Urothelium cell line (cell line): ENCODE measurements at regions not wholly inside any gene's neighbourhood (a gene's known extent, or its start where the extent isn't known, plus 50 kb on each side); places are given as distances from the start of the nearest gene placed in this dataset.
"Not testable (repeated sequence)": the region's sequence is repeated elsewhere in the genome, so short reads cannot be mapped to it uniquely, and the experiment has no call there.

ENCODE experiments used
- DNase-seq: peaks from one replicate; pipeline ENCODE4 v3.0.0; 2011; ENCODE audit warnings: low spot score, mixed read lengths
- FAIRE-seq: peaks from 2 replicates; lab custom pipeline; 2011; peaks lifted over from hg19 to GRCh38; lab: Jason Lieb, UNC

DNA sequence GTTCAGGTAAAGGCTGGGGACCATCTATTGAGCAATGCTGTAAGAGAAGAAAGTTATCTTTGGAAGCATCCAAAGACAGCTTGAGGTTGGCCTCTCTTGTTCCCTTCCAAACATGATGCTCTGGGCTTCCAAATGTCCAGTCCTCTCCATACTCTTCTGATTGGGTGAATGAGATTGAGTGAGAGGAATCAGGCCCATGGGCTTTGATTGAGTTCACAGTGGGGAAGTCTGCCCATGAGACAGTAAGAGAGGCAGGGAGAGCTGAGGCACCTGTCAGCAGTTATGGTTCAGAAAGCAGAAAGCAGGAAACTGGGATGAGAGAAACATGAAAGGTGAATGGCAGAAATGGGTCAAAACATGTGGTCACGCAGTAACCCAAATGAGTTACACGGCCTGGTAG, 1006.9 kb downstream of the VRK1 start:
- DNase-seq (no peak), FAIRE-seq (no peak)

DNA sequence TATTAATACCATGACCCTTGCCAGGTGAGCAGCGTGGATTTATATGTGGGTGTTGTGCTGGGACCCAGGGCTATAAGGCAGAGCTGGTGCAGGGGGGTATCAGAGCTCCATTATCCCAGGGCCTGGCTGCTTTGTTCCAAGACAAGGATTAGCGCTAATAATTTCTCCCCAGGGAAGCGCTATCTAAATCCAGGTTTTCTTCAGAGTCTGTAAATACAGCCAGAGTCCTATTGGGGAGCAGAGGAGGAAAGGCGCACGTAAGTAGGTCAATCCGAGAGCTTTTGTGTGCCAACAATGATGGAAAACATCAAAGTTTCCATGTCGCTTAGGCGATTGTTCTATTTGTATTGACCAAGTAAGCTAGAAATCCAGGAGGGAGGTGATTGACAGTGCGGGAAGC, 1009.7 kb downstream of the VRK1 start:
- no peak for FAIRE-seq
- DNase-seq: no peak

DNA sequence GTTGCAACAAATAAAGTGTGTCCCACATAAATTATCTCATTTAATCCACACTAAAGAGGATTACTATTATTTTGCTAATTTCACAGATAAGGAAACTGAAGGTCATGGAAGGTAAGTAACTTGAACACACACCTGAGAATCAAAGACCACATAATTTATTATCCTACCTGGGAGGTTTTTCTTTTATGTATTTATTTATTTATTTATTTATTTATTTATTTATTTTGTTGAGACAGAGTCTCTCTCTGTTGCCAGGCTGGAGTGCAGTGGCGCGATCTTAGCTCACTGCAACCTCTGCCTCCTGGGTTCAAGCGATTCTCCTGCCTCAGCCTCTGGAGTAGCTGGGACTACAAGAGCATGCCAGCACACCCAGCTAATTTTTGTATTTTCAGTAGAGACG, 1011.4 kb downstream of the VRK1 start:
- DNase-seq, FAIRE-seq: not testable (repeated sequence)

DNA sequence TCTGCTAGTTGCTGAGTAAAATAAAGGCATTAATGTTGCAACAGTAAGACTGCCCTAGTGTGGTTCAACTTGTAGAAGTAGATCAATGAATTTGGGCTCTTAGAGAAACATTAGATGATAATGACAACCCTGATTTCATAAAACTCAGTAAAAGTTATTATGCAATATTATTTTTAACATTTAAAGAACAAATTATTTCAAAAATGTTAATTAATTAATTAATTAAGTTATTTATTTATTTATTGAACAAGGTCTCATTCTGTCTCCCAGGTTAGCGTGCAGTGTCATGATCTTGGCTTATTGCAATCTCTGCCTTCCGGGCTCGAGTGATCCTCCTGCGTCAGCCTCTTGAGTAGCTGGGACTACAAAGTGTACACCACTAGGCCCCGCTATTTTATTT, 1016.4 kb downstream of the VRK1 start:
- FAIRE-seq: no peak
- DNase-seq: no peak

DNA sequence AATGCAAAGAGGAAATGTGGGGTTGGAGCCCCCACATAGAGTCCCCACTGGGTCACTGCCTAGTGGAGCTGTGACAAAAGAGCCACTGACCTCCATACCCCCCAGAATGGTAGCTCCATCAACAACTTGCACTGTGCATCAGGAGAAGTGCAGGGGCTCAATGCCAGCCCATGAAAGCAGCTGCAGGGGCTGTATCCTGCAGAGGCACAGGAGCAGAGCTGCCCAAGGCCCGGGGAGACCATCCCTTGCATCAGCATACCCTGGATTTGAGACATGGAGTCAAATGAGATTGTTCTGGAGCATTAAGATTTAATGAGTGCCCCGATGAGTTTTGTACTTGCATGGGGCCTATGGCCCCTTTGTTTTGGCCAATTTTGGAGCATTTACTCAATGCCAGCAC, 1023.6 kb downstream of the VRK1 start:
- no peak for DNase-seq
- no peak for FAIRE-seq

DNA sequence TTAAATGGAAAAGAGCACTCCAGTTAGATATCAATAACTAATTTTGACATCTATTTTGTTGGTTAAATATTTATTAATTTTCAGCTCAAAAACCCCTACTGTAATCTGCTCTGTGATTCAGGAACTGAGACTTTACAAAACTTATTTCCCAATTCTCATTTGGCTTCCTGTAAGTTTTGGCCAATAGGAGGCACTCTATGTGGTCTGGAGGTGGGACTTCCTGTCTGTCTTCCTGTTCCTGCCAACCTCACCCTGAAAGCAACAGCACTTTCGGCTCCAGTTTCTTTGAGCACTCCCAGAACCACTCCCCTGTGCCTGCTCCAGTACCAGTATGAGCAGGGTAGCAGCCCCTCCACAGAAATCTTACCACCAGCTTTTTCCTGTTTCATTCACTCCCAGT, 1027.0 kb downstream of the VRK1 start:
- FAIRE-seq: no peak
- no peak for DNase-seq

DNA sequence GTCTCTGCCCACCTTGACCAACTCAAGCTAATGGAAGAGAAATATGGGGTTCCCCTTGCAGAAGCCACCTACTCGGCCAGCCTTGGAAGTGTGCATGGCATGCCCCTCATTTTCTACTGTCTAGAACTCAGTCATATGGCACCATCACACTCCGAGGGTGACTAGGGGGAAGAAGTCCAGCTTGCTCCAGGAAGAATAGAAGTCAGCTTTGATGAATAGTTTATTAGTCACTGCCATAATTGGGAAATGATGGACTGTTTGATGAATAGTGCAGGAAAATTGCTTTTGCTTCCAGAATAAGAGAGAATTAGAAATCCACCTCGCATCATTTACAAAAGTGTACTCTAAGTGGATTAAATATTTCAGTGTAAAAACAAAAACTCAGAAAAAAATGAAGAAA, 1030.6 kb downstream of the VRK1 start:
- FAIRE-seq (no peak), DNase-seq (no peak)

DNA sequence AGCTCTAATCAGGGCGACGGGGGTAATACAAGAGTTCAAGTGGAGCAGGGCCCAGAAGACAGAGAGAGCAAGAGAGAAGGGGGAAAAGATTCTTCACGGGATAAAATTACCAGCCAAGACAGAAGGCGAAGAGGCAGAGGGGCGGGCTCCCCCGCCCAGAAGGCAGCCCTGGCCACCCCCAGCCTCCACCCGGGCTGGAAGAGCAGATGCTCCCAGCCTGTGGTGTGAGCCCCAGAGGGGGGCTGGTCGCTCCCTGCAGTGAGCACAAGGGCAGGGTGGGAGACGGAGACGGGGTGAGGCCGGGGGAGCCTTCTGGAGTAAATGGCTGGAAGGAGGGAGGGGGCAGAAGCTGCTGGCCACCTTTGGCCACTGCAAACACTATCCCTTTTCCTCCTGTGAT, 1035.6 kb downstream of the VRK1 start:
- DNase-seq (no peak), FAIRE-seq (no peak)

DNA sequence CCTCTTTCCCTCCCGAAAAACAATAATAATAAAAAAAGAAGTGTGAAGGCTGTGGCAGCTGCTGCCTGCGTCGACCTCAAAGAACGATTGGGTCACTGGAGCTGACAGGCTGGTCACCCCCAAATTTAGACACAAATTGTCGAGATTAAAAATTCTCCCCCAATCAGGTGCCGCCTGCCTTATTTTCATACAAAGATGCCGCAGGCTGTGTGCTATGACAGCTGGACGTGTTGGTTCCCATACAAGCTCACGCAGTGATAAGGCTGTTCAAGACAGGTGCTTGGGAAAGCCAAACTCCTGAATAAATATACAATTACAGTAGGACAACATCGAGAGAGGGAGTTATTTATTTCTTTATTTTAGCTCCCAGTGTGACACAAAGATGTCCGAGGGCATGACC, 1041.8 kb downstream of the VRK1 start:
- DNase-seq: no peak
- FAIRE-seq: no peak

DNA sequence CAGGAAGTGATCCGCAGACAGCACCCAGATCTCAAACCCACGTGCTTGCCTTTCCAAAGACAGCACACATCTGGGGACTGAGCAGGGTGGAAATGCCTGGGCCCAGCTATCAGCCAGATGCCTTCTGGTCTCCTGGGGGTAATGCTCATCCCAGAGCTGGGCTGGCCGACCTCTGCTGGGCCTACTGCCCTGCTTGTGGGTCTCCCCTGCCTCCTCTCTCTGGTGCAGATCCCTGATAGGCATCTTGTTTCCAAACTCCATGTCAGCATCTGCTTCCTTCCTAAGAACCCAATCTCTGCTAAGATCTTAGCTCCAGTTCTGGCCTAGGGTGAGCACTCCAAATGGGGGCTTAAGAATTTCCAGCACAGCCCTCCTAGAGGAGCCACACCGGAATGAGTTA, 1043.0 kb downstream of the VRK1 start:
- no peak for DNase-seq
- FAIRE-seq: no peak

DNA sequence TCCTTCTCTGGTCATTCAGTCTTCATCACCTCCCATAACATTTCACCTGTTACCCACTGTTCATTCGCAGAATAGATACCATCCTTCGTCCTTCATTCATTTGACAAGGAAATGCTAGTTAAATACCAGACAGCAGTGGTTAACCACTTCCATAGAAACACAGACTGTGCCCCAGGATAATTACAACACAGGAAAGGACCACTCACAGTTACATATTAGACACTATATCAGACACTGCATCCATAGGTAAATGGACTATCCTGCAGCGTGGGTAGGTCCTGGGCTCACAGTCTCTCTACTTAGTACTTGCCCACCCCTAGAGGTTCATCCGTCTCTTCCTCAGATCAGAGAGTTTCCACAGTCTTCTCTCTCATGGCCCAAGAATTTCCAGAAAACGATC, 1044.6 kb downstream of the VRK1 start:
- FAIRE-seq: no peak
- DNase-seq: no peak

DNA sequence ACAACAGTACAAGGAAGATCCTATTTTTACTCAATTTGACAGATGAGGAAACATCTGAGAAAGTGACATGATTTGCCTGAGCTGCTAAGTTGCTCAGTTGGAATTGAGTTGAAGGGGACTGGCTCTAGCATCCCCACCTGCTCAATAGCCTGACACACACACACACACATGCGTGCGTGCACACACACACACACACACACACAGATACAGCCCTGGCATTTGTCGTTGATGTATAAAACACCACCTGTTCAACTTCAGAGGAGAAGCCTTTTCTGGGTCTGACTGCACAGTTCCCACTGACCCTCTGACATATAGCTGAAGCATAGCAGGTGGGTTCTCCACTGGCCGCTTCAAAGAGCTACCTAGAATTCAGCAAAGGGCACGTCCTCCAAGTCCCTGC, 1045.9 kb downstream of the VRK1 start:
- DNase-seq (no peak), FAIRE-seq (no peak)

DNA sequence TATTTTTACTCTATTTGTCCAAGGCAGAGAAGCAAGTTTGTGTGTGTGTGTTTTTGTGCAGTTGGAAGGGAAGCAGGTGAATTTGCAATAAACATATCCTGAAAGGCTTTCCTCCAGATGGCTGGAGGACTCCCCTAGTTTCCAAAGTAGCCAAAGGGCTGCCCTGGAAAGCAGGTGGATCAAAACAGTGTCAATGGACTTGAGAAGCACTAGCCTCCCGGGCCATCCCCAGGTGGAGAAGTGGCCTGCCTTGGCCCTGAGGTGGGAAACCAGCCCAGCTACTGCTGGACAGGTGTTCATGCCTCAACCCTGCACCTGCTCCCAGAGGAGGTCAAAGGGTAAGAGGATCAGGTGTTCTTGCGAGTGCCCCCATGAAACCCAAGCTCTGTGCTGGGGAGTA, 1046.9 kb downstream of the VRK1 start:
- FAIRE-seq (no peak), DNase-seq (no peak)

DNA sequence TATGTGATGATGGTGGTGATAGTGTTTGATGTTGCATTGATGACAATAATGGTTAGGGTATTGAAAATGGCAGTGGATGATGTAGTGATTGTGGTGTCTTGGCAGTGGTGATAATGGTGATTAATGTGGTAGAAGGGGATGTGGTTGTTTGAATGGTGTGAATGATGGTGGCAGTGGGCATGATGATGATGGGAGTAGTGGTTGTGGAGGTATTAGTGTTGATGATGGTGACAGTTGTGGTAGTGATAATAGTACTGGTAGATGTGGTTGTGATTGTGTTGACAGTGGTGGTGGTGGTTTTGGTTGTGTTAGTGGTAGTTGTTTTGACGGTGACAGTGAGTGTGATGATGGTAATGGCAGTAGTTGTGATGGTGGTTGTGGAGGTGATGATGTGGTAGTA, 1049.0 kb downstream of the VRK1 start:
- no peak for FAIRE-seq
- no peak for DNase-seq

DNA sequence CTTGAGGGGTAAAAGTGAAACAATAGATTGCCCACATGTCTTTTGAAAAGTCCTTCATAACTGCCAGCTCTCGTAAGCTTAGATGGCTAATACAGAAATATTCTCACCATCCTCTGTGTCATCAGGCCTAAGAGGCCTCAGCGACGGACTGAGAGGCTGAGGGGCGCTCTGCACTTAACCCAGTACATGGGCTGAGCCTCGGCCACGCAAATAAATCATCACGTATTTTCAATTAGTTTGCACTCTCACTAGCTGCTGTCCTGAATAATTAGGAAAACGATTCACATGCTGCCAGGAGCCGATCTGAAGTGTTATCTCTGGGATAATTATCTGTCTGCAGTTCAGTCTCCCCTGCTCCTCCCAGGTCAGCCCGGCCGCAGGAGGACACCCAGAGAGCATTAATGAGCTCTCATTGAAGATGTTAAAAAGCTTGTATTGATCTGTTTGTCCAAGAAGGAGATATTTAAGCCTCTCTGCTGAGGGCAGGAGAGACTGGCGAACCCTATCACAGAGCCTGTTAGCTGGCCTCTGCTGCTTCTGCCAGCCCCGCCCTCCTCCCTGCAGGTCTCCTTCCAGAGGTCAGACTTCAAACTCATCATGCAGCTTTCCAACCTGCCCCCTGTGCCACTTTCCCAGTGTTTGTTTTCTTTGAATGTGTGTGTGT, 1051.3 kb downstream of the VRK1 start:
- no peak for DNase-seq
- no peak for FAIRE-seq

DNA sequence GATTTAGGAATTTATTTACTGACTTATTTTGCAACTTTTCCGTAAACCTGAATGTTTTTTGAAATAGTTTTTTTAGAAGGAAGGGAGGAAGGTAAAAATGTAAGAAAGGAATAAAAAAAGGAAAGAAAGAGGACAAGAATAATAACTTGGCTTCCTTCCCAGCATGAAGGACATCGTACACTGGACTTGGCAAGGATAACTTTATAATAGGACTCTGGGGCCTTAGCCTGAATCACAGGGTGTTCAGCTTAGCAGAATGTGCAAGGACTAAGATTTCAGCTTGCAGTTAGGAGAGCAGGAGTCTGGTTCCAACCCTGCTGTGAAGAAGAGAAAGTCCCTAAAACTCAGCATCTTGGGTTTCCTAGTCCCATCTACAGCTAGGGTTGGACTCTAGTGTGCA, 1053.3 kb downstream of the VRK1 start:
- FAIRE-seq: no peak
- no peak for DNase-seq

DNA sequence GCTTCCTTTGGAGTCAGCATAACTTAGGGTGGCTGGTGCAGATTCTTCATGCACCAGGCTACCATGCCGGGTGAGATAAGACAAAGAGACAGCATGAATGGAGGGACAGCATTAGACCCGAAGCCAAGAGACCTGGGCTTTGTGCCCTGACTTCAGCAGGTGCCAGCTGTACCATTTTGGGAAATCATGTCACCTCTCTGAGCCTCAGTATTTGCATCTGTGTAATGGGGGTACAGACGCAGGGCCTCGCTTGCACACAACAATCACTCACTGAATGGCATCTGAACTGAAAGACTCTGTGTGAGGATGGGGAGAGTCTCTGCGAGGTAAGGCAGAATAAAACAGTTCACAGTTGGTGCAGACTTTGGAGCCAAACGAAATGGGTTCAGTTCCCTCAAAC, 1053.7 kb downstream of the VRK1 start:
- DNase-seq: no peak

DNA sequence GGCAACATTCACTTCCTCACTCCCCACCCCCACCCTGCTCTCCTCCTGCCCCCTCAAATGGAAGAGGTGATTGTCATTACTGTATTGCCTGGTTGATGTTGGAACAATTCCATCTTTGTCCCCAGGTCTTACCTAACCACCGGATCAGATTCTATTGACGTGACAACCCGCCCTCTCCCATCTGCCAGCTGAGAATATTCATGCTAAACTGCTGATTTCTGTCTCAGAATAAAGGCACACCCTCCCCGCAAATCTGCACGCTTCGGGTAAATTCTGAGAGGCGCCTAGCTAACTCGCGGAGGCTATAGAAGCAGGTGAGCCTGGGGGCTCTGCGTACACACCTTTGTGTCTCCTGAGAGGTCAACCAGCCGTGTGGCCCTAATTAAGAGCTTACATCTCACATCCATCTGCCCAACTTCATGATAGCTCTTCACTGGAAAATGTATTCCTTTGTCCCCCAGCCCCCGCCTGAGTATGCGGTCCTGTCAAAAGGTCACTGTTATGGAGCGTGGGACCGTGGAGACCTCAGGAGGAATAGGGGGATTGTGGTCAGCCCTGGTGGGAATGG, 1054.3 kb downstream of the VRK1 start:
- FAIRE-seq (no peak), DNase-seq (no peak)

More for the DNA sequence above, 1053.7 kb downstream of the VRK1 start:
- no peak for FAIRE-seq

DNA sequence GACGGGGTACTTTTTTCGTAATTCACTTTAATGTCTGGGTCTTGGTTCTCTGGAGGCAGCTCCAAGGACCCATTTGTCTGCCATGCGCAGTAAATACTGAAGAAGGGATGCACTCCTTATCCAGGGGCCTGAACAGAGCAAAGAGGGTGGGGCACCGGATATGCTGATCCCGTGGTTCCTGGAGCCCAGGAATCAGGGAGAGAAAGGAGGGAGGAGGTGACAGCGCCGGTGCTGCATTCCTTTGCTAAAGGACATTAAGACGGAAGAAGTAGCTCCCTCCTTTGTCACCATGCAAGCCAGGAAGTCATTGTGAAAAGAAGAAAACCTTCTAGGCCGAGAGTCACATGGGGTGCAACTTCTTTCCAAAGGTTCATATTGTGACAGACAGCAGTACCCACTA, 1057.7 kb downstream of the VRK1 start:
- FAIRE-seq (no peak), DNase-seq (no peak)

DNA sequence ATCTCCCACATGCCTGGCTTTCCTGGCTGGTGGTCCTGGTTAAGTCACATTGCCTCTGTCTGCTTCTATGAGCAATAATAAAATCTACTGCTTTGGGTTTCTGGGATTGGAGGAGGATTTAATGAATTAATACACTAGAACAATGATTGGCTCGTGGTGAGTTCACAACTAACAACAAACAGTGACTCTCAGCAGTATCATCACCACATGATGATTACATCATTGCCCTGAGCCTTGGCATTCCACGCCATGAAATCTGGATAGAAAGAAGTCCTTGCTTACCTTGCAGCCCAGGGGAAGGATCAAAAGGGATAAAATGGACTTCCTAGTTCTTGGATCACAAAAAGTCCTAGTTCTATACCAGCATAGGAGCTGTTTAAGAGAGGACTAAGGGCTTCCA, 1069.0 kb downstream of the VRK1 start:
- no peak for FAIRE-seq
- DNase-seq: no peak

DNA sequence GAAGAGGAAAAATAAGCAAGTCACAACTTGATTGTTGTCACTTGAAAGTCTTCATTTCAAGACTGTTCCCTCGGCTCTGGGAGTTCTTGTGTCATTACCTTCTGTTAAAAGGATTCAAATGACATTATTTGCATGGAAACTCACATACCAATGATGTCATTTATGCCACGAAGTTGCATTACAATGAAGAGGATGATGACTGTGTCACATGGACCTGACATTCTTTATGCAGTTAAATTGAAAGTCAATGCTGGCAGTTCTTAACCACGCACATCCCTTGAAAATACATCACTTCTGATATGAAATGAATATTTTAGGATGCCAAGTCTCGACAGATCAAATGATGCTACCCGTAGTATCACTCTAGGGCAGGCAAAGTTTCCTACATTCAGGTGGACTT, 1069.5 kb downstream of the VRK1 start:
- DNase-seq (no peak), FAIRE-seq (no peak)

DNA sequence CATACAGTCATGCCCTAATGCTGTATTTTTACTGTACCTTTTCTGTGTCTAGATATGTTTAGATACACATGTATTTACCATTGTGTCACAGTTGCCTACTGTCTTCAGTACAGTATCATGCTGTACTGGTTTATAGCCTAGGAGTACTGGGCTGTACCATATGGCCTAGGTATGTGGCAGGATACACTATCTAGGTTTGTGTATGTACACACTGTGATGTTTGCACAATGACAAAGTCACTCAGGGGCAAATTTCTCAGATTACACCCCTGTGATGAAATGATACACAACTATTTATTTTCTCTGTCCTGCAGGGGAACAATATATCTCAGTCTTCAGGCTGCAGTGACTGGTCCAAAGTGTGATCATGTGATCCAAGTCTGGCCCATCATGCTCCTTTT, 1076.1 kb downstream of the VRK1 start:
- FAIRE-seq (no peak), DNase-seq (no peak)

DNA sequence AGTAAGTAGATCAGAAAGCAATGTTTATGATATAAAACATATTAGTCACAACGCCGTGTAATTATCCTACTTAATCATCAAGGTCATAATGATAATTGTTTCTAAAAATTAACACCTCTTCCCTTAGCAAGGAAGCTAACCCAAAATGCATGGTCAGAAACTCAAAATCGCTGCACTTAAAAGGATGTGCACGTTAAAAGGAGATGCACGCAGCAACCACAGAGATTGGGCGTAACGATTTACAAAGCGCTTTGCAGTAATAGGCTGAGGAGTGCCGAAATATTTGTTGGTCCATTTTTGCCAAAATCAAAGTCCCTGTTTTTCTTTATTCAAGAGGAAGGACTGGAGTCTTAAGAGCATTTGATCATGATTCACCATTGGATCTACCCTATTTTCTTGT, 1077.2 kb downstream of the VRK1 start:
- FAIRE-seq (no peak), DNase-seq (no peak)
